ENCODE measurements at regions not wholly inside any gene's neighbourhood (a gene's known extent, or its start where the extent isn't known, plus 50 kb on each side); places are given as distances from the start of the nearest gene placed in this dataset.

DNA sequence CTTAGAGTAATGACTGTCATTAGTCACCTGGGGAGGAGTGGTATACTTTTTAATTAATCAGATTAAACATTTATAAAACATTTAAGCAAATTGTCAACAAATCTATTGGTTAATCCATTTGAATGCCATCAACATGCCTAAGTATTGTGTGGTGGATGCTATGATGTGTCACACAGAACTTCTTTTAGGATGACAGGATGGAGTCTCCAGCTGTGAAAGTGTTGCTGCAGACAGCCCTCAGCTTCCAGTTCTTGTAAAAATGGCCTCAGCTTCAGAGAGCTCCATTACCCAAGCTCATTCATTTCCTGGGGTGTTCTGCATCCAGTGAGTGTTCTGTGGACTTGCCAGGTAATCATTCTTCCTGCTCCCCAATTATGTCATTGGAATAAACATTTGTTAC, 74.3 kb upstream of the CLNK start:
- TF ChIP-seq, protein P1, sequence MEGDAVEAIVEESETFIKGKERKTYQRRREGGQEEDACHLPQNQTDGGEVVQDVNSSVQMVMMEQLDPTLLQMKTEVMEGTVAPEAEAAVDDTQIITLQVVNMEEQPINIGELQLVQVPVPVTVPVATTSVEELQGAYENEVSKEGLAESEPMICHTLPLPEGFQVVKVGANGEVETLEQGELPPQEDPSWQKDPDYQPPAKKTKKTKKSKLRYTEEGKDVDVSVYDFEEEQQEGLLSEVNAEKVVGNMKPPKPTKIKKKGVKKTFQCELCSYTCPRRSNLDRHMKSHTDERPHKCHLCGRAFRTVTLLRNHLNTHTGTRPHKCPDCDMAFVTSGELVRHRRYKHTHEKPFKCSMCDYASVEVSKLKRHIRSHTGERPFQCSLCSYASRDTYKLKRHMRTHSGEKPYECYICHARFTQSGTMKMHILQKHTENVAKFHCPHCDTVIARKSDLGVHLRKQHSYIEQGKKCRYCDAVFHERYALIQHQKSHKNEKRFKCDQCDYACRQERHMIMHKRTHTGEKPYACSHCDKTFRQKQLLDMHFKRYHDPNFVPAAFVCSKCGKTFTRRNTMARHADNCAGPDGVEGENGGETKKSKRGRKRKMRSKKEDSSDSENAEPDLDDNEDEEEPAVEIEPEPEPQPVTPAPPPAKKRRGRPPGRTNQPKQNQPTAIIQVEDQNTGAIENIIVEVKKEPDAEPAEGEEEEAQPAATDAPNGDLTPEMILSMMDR (IDR thresholded peaks at IDR 0.05; ENCODE audit: borderline replicate concordance, extremely low read depth, low read length, poor library complexity, severe bottlenecking), result no peak
- TF ChIP-seq EZH2 (IDR thresholded peaks at IDR 0.05; ENCODE audit: borderline replicate concordance, low read depth, low read length, severe bottlenecking), result no peak

All from DND-41 (cell line).